AG09319 (cell line): ENCODE measurements at regions not wholly inside any gene's neighbourhood (a gene's known extent, or its start where the extent isn't known, plus 50 kb on each side); places are given as distances from the start of the nearest gene placed in this dataset.
A peak's percentile ranks its signal among the peaks of the same experiment; 100 is the strongest.
"Not testable (repeated sequence)": the region's sequence is repeated elsewhere in the genome, so short reads cannot be mapped to it uniquely, and the experiment has no call there.

Source experiments
- DNase-seq: peaks from one replicate; pipeline ENCODE4 v3.0.0-alpha.2; 2010; ENCODE audit warnings: low read depth; ENCODE audit errors: extremely low read depth
- TF ChIP-seq, protein P1 (sequence below): IDR thresholded peaks from 2 replicates; pipeline ENCODE4 v1.5.1; 2011; ENCODE audit warnings: low read depth, mild to moderate bottlenecking, inconsistent platforms, low read length, moderate library complexity

DNA sequence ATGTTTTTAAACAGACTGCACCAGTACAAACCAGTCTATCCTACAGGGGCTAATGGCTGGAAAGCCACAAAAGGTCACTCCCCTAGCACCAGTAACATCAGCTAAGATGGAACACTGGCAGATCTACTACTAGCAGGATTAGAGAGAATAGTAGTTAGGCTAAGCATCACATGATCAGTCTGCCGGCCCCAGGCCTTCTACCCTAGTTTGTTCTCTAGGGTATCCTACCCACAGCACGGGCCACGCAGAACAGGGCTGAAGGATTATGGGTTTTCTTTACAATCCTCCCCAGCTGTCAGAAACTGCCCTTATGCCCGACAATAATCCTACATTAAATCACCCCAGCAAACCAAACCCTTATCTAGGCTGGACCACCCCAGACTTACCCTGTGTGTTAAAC lies 156.0 kb downstream of the LY86 start:
- TF ChIP-seq, protein P1, sequence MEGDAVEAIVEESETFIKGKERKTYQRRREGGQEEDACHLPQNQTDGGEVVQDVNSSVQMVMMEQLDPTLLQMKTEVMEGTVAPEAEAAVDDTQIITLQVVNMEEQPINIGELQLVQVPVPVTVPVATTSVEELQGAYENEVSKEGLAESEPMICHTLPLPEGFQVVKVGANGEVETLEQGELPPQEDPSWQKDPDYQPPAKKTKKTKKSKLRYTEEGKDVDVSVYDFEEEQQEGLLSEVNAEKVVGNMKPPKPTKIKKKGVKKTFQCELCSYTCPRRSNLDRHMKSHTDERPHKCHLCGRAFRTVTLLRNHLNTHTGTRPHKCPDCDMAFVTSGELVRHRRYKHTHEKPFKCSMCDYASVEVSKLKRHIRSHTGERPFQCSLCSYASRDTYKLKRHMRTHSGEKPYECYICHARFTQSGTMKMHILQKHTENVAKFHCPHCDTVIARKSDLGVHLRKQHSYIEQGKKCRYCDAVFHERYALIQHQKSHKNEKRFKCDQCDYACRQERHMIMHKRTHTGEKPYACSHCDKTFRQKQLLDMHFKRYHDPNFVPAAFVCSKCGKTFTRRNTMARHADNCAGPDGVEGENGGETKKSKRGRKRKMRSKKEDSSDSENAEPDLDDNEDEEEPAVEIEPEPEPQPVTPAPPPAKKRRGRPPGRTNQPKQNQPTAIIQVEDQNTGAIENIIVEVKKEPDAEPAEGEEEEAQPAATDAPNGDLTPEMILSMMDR: no peak
- DNase-seq: no peak

DNA sequence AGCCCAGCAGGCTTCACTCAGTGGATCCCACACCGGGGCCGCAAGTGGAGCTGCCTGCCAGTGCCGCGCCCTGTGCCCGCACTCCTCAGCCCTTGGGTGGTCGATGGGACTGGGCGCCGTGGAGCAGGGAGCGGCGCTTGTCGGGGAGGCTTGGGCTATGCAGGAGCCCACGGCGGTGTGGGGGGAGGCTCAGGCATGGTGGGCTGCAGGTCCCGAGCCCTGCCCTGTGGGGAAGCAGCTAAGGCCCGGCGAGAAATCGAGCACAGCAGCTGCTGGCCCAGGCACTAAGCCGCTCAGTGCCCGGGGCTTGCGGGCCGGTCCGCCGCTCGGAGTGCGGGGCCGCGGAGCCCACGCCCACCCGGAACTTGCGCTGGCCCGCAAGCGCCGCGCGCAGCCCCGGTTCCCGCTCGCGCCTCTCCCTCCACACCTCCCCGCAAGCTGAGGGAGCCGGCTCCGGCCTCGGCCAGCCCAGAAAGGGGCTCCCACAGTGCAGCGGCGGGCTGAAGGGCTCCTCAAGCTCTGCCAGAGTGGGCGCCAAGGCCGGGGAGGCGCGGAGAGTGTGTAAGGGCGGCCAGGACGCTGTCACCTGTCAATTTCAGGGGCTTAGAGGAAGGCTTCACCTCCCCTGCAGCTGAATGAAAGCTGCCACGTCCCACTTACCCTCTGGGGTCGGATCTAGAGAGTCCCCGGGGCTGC lies 157.3 kb downstream of the LY86 start:
- DNase-seq: not testable (repeated sequence)

DNA sequence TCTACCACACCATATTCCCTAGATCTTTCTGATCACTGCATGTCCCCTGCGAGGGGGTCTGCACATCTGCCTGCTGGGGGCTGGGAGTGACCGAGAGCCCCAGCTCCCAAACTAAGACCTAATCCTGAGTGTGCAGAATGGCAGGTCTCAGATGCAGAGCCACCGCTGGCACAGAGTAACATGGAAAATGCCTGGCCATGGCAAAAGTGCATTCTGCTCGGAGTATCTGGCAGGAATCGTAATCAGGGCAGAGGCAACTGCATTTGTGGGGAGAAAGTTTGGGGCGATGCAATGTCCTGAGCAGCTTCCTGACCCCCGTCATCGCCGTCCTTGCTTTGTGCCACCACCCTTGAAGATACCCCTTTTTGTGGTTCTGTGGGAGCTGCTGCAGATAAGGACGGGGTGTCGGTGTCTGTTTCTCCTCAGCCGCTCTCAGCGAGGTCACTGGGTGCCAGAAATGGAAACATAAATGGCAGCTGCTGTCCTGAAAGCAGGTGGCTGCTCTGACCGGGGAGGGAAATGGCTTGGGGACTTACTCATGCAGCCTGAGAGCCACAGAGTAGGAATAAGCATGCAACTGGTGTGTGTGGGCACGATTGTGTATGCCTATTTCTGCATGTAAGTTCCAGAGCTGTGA lies 157.9 kb downstream of the LY86 start:
- DNase-seq: no peak
- TF ChIP-seq, protein P1: no peak

DNA sequence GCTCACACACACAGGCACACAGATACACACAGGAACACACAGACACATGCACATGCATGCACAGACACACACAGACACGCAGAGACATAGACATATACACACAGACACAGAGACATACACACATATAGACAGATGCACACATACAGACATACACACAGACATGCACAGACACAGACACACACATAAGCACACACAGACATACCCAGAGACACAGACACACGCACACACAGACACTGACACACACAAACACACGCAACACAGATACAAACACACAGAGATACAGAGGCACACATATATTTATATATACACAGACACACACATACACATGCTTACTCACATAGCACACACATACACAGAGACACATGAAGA lies 158.4 kb downstream of the LY86 start:
- no peak for DNase-seq
- TF ChIP-seq, protein P1: no peak

DNA sequence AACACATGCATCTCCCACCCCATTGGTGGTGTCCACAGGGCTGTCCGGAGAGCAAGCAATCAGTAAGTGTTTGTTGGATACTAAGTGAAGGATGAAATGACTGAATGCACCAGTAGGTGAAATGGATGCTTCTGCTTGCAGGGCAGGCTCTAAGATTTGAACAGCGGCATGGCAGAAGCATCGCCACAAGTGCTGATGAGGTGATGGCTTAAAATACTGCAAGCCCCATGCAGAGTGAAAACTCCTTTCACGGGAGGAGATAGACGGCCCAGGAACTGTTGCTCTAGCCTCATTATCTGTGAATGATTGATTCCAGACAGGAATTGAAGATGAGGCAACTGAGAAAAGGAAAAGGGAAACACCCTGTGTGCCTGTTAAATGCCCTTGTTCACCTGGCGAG lies 158.9 kb downstream of the LY86 start:
- TF ChIP-seq, protein P1: no peak
- DNase-seq: no peak

DNA sequence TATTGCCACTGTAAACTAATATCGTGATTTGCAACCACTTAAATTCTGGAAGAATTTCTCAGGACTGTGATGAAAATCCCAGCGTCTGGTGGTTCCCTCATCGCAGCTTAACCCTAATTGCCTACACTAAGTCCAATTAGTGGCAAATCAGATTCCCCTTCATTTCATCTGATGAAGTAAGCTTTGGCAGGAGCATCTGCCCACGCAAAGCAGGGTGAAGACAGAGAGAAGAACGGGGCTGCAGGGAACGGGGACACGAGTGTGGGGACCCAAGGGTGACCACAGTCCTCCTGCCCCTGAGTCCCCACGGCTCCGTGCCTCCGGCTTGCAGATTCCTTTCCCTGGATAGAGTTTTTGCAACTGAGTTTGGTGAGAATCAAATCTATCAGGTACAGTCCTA lies 159.5 kb downstream of the LY86 start:
- no peak for DNase-seq
- TF ChIP-seq, protein P1: no peak

DNA sequence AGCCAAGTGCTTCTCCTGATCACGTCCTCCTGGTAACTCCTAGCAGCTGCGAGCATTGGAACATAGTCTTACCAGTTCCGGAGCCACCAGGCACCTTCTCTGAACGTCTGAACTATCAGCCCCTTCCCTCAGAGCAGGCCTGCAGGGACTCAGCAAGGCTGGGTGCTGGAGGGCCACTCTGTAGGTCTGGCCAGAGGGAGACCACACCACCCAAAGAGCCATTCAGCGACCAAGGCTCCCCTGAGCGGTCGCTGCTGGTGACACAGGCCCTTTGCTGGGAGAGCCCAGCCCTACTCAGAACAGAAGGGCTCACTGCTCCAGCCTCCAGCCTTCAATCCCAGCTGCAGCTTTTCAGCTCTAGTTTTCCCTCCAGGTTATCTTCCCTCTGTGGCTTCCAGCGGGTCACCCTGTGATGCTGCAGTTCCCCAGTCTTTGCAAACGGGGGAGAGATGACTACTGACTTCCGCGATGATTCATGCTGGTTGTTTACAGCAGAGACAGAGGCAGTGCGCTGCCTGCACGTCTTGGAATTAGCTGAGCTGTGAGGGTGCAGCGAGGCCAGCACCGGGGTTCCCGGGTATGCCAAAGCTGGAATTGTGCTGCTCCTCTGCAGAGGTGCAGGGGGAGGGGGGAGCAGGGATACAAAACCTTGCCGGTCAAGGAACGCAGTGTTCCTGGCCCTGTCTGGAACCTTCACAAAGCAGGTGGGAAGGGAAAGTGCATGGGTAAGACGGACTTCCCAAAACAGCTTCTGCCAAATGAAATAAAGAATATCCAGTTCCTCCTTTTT lies 161.4 kb downstream of the LY86 start:
- DNase-seq: peak; percentile 25
- TF ChIP-seq, protein P1: no peak; the same call in 1 of the 2 replicates
